Mesenchymal stem cell (in vitro differentiated cells and primary cell): ENCODE measurements at regions not wholly inside any gene's neighbourhood (a gene's known extent, or its start where the extent isn't known, plus 50 kb on each side); places are given as distances from the start of the nearest gene placed in this dataset.

Experiments
- DNase-seq: peaks from one replicate; pipeline ENCODE4 v3.0.0-alpha.2; 2013
- H2AFZ ChIP-seq: one replicate; pipeline ENCODE4 v1.6.1; 2013; ENCODE audit warnings: low read depth, mild to moderate bottlenecking, control low read depth, inconsistent platforms, low read length, moderate library complexity
- H2AK5ac ChIP-seq: 2 replicates; pipeline ENCODE4 v1.6.1; 2013; ENCODE audit warnings: low read length, moderate library complexity, mild to moderate bottlenecking, inconsistent platforms; ENCODE audit not compliant: severe bottlenecking
- H2BK120ac ChIP-seq: one replicate; pipeline ENCODE4 v1.6.1; 2013; ENCODE audit warnings: low read depth, mild to moderate bottlenecking, inconsistent platforms, low read length, moderate library complexity
- H2BK12ac ChIP-seq, 2 experiments: one replicate each; pipeline ENCODE4 v1.6.1; 2013; ENCODE audit warnings: inconsistent platforms in 2 of 2, low read length in 2 of 2, mild to moderate bottlenecking in 2 of 2, moderate library complexity in 2 of 2, control low read depth in 1 of 2
- H2BK15ac ChIP-seq: one replicate; pipeline ENCODE4 v1.6.1; 2013; ENCODE audit warnings: mild to moderate bottlenecking, low read depth, inconsistent platforms; ENCODE audit not compliant: poor library complexity, severe bottlenecking
- H2BK5ac ChIP-seq: 2 replicates; pipeline ENCODE4 v1.6.1; 2013; ENCODE audit warnings: low read depth, mild to moderate bottlenecking, low read length, control low read depth, inconsistent platforms; ENCODE audit not compliant: poor library complexity, severe bottlenecking
- H3K14ac ChIP-seq, 2 experiments: one replicate each; pipeline ENCODE4 v1.6.1; 2013; ENCODE audit warnings: inconsistent platforms in 2 of 2, low read length in 2 of 2, control low read depth in 1 of 2, mild to moderate bottlenecking in 1 of 2, moderate library complexity in 1 of 2
- H3K18ac ChIP-seq, 2 experiments: one replicate each; pipeline ENCODE4 v1.6.1; 2013; ENCODE audit warnings: inconsistent platforms in 2 of 2, low read length in 2 of 2, control low read depth in 1 of 2, low read depth in 1 of 2, mild to moderate bottlenecking in 1 of 2
- H3K23ac ChIP-seq, 2 experiments: one replicate each; pipeline ENCODE4 v1.6.1; 2013; ENCODE audit warnings: inconsistent platforms in 2 of 2, low read length in 2 of 2, mild to moderate bottlenecking in 2 of 2, moderate library complexity in 2 of 2, control low read depth in 1 of 2
- H3K27ac ChIP-seq: 2 replicates; pipeline ENCODE4 v1.5.1; 2013; ENCODE audit warnings: mild to moderate bottlenecking, moderate library complexity, low read length, control low read depth, inconsistent platforms; ENCODE audit not compliant: poor library complexity, severe bottlenecking
- H3K27me3 ChIP-seq, 2 experiments: 2 replicates each; pipeline versions ENCODE4 v1.6.1 to v1.7.0; 2013; ENCODE audit warnings: low read length in 2 of 2, mild to moderate bottlenecking in 2 of 2, moderate library complexity in 2 of 2, control low read depth in 1 of 2, inconsistent platforms in 1 of 2; ENCODE audit not compliant: control insufficient read depth in 1 of 2, insufficient read depth in 1 of 2
- H3K36me3 ChIP-seq, 2 experiments: 2 replicates each; pipeline versions ENCODE4 v1.6.1 to v1.7.0; 2013; ENCODE audit warnings: low read length in 2 of 2, control low read depth in 1 of 2, inconsistent platforms in 1 of 2, low read depth in 1 of 2, mild to moderate bottlenecking in 1 of 2; ENCODE audit not compliant: insufficient read depth in 2 of 2, control insufficient read depth in 1 of 2
- H3K4ac ChIP-seq, 2 experiments: one replicate each; pipeline ENCODE4 v1.6.1; 2013; ENCODE audit warnings: inconsistent platforms in 2 of 2, low read length in 2 of 2, mild to moderate bottlenecking in 2 of 2, moderate library complexity in 2 of 2, control low read depth in 1 of 2, low read depth in 1 of 2
- H3K4me1 ChIP-seq: 2 replicates; pipeline ENCODE4 v1.6.1; 2013; ENCODE audit warnings: low read depth, low read length, control low read depth; ENCODE audit not compliant: control insufficient read depth, insufficient read depth
- H3K4me2 ChIP-seq: 2 replicates; pipeline ENCODE4 v1.6.1; 2013; ENCODE audit warnings: low read length, mild to moderate bottlenecking, inconsistent platforms; ENCODE audit not compliant: poor library complexity, severe bottlenecking
- H3K4me3 ChIP-seq, 2 experiments: 2 replicates each; pipeline versions ENCODE4 v1.5.1 to v1.7.0; 2013; ENCODE audit warnings: low read length in 2 of 2, mild to moderate bottlenecking in 2 of 2, control low read depth in 1 of 2, low read depth in 1 of 2; ENCODE audit not compliant: insufficient read depth in 1 of 2
- H3K79me1 ChIP-seq: replicated peaks from 2 replicates; pipeline ENCODE4 v1.6.1; 2013; ENCODE audit warnings: mild to moderate bottlenecking, control low read depth, low read length, inconsistent platforms; ENCODE audit not compliant: poor library complexity, severe bottlenecking
- H3K9ac ChIP-seq: 2 replicates; pipeline ENCODE4 v1.7.0; 2013; ENCODE audit warnings: mild to moderate bottlenecking, low read length, moderate library complexity
- H3K9me3 ChIP-seq: 2 replicates; pipeline ENCODE4 v1.7.0; 2013; ENCODE audit warnings: mild to moderate bottlenecking, low read length; ENCODE audit not compliant: control insufficient read depth
- H4K8ac ChIP-seq: one replicate; pipeline ENCODE4 v1.6.1; 2013; ENCODE audit warnings: inconsistent platforms, mild to moderate bottlenecking, low read length, moderate library complexity
- H4K91ac ChIP-seq: one replicate; pipeline ENCODE4 v1.6.1; 2013; ENCODE audit warnings: mild to moderate bottlenecking, low read length, inconsistent platforms
- WGBS: methylation state at CpG from one replicate; pipeline ENCODE4 v1.1.7; 2013; ENCODE audit warnings: mixed read lengths; 5-methylcytosine and 5-hydroxymethylcytosine counted together

DNA sequence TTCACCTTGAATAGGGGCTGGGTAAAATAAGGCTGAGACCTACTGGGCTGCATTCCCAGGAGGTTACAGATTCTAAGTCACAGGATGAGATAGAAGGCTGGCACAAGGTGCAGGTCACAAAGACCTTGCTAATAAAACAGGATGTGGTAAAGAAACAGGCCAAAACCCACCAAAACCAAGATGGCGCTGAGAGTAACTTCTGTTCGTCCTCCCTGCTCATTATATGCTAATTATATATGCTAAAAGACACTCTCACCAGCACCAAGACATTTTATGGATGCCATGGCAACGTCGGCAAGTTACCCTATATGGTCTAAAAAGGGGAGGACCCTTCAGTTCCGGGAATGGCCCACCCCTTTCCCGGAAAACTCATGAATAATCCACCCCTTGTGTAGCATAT, 711.5 kb upstream of the KLHL29 start:
- Histone ChIP-seq H3K18ac (no peak overlapping the region), H4K8ac (no peak overlapping the region), H3K36me3 (no peaks in the 10 kb centered on the region), H2AK5ac (no peak overlapping the region), H3K4me2 (no peak overlapping the region), H4K91ac (no peak overlapping the region), H3K27me3 (no peaks in the 10 kb centered on the region), H3K23ac (no peak overlapping the region), H3K4me3 (no peak overlapping the region), H2BK12ac (no peak overlapping the region), H2BK120ac (no peak overlapping the region), H3K9ac (no peak overlapping the region), H3K14ac (no peak overlapping the region), H2BK15ac (no peak overlapping the region), H3K4ac (no peak overlapping the region), H2BK5ac (no peak overlapping the region), H2AFZ (no peak overlapping the region), H3K79me1 (no peaks in the 10 kb centered on the region), H3K27ac (no peak overlapping the region), H3K9me3 (no peaks in the 10 kb centered on the region), H3K4me1 (no peaks in the 10 kb centered on the region)
- WGBS, result 74% methylated on average over 6 of the region's 6 CpGs
- no peak for DNase-seq

DNA sequence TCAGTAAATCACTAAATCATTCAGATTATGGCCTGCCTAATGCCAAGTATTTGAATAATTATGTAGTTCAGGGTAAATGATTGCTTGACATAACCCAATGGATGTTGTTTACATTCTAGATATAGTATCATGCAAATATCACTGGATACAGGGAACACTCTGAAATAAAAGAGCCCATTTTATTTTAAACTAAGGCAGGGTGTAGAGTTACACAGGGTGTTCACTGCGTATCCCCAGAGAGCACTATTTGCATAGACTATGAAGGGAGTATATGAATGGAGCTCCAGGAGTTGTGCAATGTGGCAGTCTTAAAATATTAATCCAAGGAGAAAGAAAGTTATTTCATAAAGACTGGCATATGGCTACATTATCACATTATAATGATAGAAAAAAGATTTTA, 701.1 kb upstream of the KLHL29 start:
- Histone ChIP-seq H2BK12ac (no peak overlapping the region), H2BK15ac (no peak overlapping the region), H4K91ac (no peak overlapping the region), H3K9me3 (peaks cover 2% of the 10 kb centered on the region), H2AFZ (no peak overlapping the region), H3K23ac (no peak overlapping the region), H3K18ac (no peak overlapping the region), H3K4me3 (no peak overlapping the region), H3K4me1 (no peaks in the 10 kb centered on the region), H3K14ac (no peak overlapping the region), H4K8ac (no peak overlapping the region), H3K36me3 (no peaks in the 10 kb centered on the region), H3K4me2 (no peak overlapping the region), H2BK5ac (no peak overlapping the region), H3K4ac (no peak overlapping the region), H3K27ac (no peak overlapping the region), H2BK120ac (no peak overlapping the region), H3K27me3 (no peaks in the 10 kb centered on the region), H3K79me1 (no peaks in the 10 kb centered on the region), H3K9ac (no peak overlapping the region), H2AK5ac (no peak overlapping the region)
- WGBS, result 89% methylated on average over 1 of the region's 1 CpG
- DNase-seq, result no peak

DNA sequence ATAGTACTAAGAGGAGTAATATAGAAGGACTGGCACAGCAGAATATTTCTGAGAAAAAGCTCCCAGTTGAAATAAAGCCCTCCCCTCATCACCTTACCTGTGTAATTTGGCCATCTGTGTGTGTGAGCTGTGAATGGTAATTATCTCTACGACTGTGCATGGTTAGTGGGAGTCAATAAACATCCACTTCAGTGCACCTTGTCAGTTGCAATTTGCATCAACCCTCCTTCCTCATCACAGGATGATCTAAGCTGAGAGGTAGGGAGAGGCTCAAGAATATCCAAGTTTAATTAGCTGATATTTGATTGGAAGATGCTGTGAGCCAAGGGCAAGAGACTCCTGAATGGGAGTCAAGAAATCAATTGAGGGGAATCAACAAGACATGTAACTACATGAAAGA, 694.9 kb upstream of the KLHL29 start:
- Histone ChIP-seq H2AFZ (no peak overlapping the region), H2BK5ac (no peak overlapping the region)
- no CpG with 5 or more reads among the region's 1 CpG for WGBS

DNA sequence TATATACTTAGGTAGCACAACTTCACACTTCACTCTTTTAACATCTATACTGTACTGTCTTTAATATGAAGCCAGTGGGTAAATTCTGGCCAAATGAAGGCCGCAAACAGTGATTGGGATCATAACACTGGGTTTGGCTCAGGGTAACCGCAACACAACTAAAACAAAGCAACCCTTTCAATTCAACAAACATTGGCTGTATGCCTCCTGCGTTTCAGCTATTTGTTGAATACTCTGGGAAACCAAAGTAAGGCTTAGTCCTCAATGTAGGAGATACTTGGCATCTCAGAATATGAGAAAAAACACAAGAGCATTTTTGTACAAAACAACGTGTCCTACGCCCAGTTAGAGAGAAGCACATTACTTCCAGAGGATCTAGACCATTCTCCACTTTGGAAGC, 693.3 kb upstream of the KLHL29 start:
- Histone ChIP-seq H3K4me2 (no peak overlapping the region), H2BK12ac (no peak overlapping the region), H3K36me3 (no peaks in the 10 kb centered on the region), H2BK5ac (no peak overlapping the region), H3K14ac (no peak overlapping the region), H3K4me1 (no peaks in the 10 kb centered on the region), H2BK15ac (no peak overlapping the region), H3K4me3 (no peak overlapping the region), H3K9me3 (peaks cover 2% of the 10 kb centered on the region), H3K23ac (no peak overlapping the region), H3K79me1 (no peaks in the 10 kb centered on the region), H3K9ac (no peak overlapping the region), H2BK120ac (no peak overlapping the region), H3K18ac (no peak overlapping the region), H2AFZ (no peak overlapping the region), H3K27me3 (no peaks in the 10 kb centered on the region), H3K4ac (no peak overlapping the region), H2AK5ac (no peak overlapping the region), H4K91ac (no peak overlapping the region), H4K8ac (no peak overlapping the region), H3K27ac (no peak overlapping the region)
- whole genome bisulfite sequencing, result 79% methylated on average over 5 of the region's 5 CpGs
- DNase-seq, result no peak

More for the DNA sequence above, 694.9 kb upstream of the KLHL29 start:
- H2BK120ac ChIP-seq, result no peak overlapping the region
- H3K23ac ChIP-seq, result no peak overlapping the region
- H3K36me3 ChIP-seq, result no peaks in the 10 kb centered on the region
- H3K9ac ChIP-seq, result no peak overlapping the region
- H4K91ac ChIP-seq, result no peak overlapping the region
- H3K4ac ChIP-seq, result no peak overlapping the region
- H3K18ac ChIP-seq, result no peak overlapping the region
- no peak overlapping the region for H3K4me2 ChIP-seq
- H3K4me1 ChIP-seq, result no peaks in the 10 kb centered on the region
- peaks cover 2% of the 10 kb centered on the region for H3K9me3 ChIP-seq
- no peaks in the 10 kb centered on the region for H3K79me1 ChIP-seq
- no peak overlapping the region for H4K8ac ChIP-seq
- DNase-seq, result no peak
- H3K4me3 ChIP-seq, result no peak overlapping the region
- H3K14ac ChIP-seq, result no peak overlapping the region
- H2BK12ac ChIP-seq, result no peak overlapping the region
- H3K27ac ChIP-seq, result no peak overlapping the region
- no peak overlapping the region for H2AK5ac ChIP-seq
- no peak overlapping the region for H2BK15ac ChIP-seq
- H3K27me3 ChIP-seq, result no peaks in the 10 kb centered on the region
